ENCODE measurements at regions not wholly inside any gene's neighbourhood (a gene's known extent, or its start where the extent isn't known, plus 50 kb on each side); places are given as distances from the start of the nearest gene placed in this dataset.

GRCh38 chr11:37812281-37812880 lies 1214.3 kb upstream of the RAG2 start:
- no peak for TF ChIP-seq CTCF (IDR thresholded peaks at IDR 0.05 in 8 of 11, conservative IDR thresholded peaks at IDR 0.05 in 3 of 11)
- no peak for TF ChIP-seq POLR2A (IDR thresholded peaks at IDR 0.05)
- no peak for TF ChIP-seq POLR2AphosphoS5 (IDR thresholded peaks at IDR 0.05)

Measured in spleen (tissue), 7 donors.